NOMO-1 treated with DMSO at 0.1 percent for 48 hours (cell line): ENCODE measurements at regions not wholly inside any gene's neighbourhood (a gene's known extent, or its start where the extent isn't known, plus 50 kb on each side); places are given as distances from the start of the nearest gene placed in this dataset.

Experiments used
- DNase-seq: peaks from one replicate; lab custom pipeline; 2025; ENCODE audit not compliant: unreplicated experiment; lab: John Stamatoyannopoulos, UW

GRCh38 chr13:99436686-99437416 is 64.4 kb upstream of the TM9SF2 start:
- peak; percentile 85 for DNase-seq

GRCh38 chr13:99439048-99439447 is 62.2 kb upstream of the TM9SF2 start:
- DNase-seq: no peak

- DNase-seq: no peak
Measured at GRCh38 chr13:99439850-99440604, 61.2 kb upstream of the TM9SF2 start.

GRCh38 chr13:99442273-99442895 is 58.9 kb upstream of the TM9SF2 start:
- DNase-seq: peak; percentile 69

- DNase-seq: no peak
Measured at GRCh38 chr13:99446242-99446641, 55.0 kb upstream of the TM9SF2 start.

GRCh38 chr13:99448546-99448945 is 52.7 kb upstream of the TM9SF2 start:
- DNase-seq: no peak

- DNase-seq: no peak
Measured at GRCh38 chr13:99450416-99450815, 50.9 kb upstream of the TM9SF2 start.
